Heart left ventricle (tissue), 13 donors: ENCODE measurements at regions not wholly inside any gene's neighbourhood (a gene's known extent, or its start where the extent isn't known, plus 50 kb on each side); places are given as distances from the start of the nearest gene placed in this dataset.

Source experiments
- CTCF ChIP-seq, 12 donors: fragments of 200-600 bp; sonication (generic) in 4 of 12; IDR thresholded peaks; one replicate each; pipeline versions ENCODE4 v1.5.0 to v1.8.0; 2018 to 2022; ENCODE audit warnings: antibody characterized with exemption in 12 of 12, mild to moderate bottlenecking in 5 of 12
- POLR2A ChIP-seq, 2 donors: fragments of 450-650 bp; IDR thresholded peaks; one replicate each; pipeline ENCODE4 v1.6.1; 2017; ENCODE audit warnings: antibody characterized with exemption in 2 of 2, mild to moderate bottlenecking in 2 of 2, moderate library complexity in 2 of 2
- donor health status: ischemic (EF 13 %, LVEDD 7.1; RV severe dilation, severe dysfunction).
- donor health status: DM: no; HTN: yes; CAD: no.
- donor health status: DM: no; HTN: no; CAD: no.
- donor health status: ischemic (EF 25% LVEDD 6.9; RV normal size, moderate dysfunction).
- donor health status: ischemic (EF 25% LVEDD 5.7; RV mildly dilated, moderate dysfunction).
- donor health status: ischemic (EF 35%, LVEDD 5.7; RV mildly dilated, moderate dysfunction).
- donor health status: nonischemic (EF 11% LVEDD 7.7; RV severe dilation, severe dysfunction).
- donor health status: DM: yes; HTN: yes; CAD: no.
- donor health status: PGD.
- donor health status: ischemic (EF 29% LVEDD 5.4; RV normal size, mild dysfunction).
- donor health status: nonischemic (EF 23%, LVEDD 6.1; RV moderate dilation, normal function).

DNA sequence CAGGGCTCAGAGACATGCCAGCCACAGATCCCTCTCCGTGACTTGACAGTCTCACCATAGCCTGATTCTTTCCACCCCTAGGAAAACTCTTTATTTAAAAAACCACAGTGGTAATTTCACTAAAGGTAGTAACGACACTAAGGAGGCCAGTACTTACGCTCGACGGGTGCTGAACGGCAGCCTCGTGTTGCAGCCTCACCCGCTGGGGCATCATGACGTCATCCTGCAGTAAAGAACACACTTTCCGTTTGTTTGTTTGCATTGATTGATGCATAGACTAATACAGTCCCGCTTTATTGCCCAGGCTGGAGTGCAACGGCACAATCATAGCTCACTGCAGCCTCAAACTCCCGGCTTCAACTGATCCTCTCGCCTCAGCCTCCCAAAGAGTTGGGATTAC, 65.1 kb upstream of the METRNL start:
- TF ChIP-seq CTCF (IDR thresholded peaks at IDR 0.05) (no peak), POLR2A (IDR thresholded peaks at IDR 0.05) (no peak)
